A549 (cell line): ENCODE measurements at regions not wholly inside any gene's neighbourhood (a gene's known extent, or its start where the extent isn't known, plus 50 kb on each side); places are given as distances from the start of the nearest gene placed in this dataset.

Source experiments
- CTCF ChIP-seq: fragments of >200 bp; sonication (Bioruptor Twin); formaldehyde crosslinking; IDR thresholded peaks from 3 replicates; pipeline ENCODE4 v1.5.1; 2016
- SMC3 ChIP-seq: fragments of >200 bp; sonication (Bioruptor Twin); formaldehyde crosslinking; IDR thresholded peaks from 3 replicates; pipeline ENCODE4 v1.6.1; 2018; ENCODE audit warnings: inconsistent platforms

- no peak for TF ChIP-seq SMC3
- no peak for TF ChIP-seq CTCF
These were observed 84.5 kb upstream of the ETV1 start for GRCh38 chr7:14073988-14074387.
